ENCODE measurements at regions not wholly inside any gene's neighbourhood (a gene's known extent, or its start where the extent isn't known, plus 50 kb on each side); places are given as distances from the start of the nearest gene placed in this dataset.

- Histone ChIP-seq H3K27me3 (ENCODE audit: control insufficient read depth, insufficient read depth, low read length) (no peaks in the 10 kb centered on the region), H3K27ac (ENCODE audit: low read length) (no peak overlapping the region), H3K9ac (ENCODE audit: low read length) (no peak overlapping the region), H3K4me3 (ENCODE audit: low read length) (no peak overlapping the region), H3K36me3 (ENCODE audit: control insufficient read depth, low read depth, low read length) (no peaks in the 10 kb centered on the region), H3K9me3 (ENCODE audit: control insufficient read depth, low read depth, low read length) (no peaks in the 10 kb centered on the region), H3K4me1 (ENCODE audit: control insufficient read depth, low read depth, low read length) (peaks cover 7% of the 10 kb centered on the region)
Measured at GRCh38 chr3:132084982-132085381, 50.2 kb upstream of the CPNE4 start.

GRCh38 chr3:132087356-132087755, 52.5 kb upstream of the CPNE4 start:
- Histone ChIP-seq H3K27ac (ENCODE audit: low read length) (no peak overlapping the region), H3K4me3 (ENCODE audit: low read length) (no peak overlapping the region), H3K9ac (ENCODE audit: low read length) (no peak overlapping the region), H3K27me3 (ENCODE audit: control insufficient read depth, insufficient read depth, low read length) (no peaks in the 10 kb centered on the region), H3K4me1 (ENCODE audit: control insufficient read depth, low read depth, low read length) (peaks cover 7% of the 10 kb centered on the region), H3K36me3 (ENCODE audit: control insufficient read depth, low read depth, low read length) (no peaks in the 10 kb centered on the region), H3K9me3 (ENCODE audit: control insufficient read depth, low read depth, low read length) (no peaks in the 10 kb centered on the region)

DNA sequence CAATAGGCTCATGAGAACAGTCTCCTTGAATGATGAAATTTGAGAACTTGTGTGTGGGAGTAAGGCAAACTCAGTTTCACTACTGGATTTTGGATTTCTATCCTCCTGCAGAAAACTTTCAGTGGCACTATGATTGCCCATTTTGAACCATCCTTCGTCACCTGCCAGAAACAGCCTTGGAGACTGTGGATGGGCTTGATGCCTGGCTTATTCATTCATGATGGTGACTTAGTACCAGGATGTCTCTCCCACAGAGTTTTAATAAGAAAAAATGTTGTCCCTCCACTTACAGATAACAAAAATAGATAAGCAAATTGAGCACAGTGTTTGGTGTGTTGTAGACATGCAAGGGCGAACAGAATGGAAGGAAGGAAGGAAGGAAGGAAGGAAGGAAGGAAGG, 53.5 kb upstream of the CPNE4 start:
- Histone ChIP-seq H3K27ac (ENCODE audit: low read length) (no peak overlapping the region), H3K9me3 (ENCODE audit: control insufficient read depth, low read depth, low read length) (no peaks in the 10 kb centered on the region), H3K9ac (ENCODE audit: low read length) (no peak overlapping the region), H3K27me3 (ENCODE audit: control insufficient read depth, insufficient read depth, low read length) (no peaks in the 10 kb centered on the region), H3K4me3 (ENCODE audit: low read length) (no peak overlapping the region), H3K4me1 (ENCODE audit: control insufficient read depth, low read depth, low read length) (peaks cover 7% of the 10 kb centered on the region), H3K36me3 (ENCODE audit: control insufficient read depth, low read depth, low read length) (no peaks in the 10 kb centered on the region)

- no peak overlapping the region for H3K27ac ChIP-seq (ENCODE audit: low read length)
- no peaks in the 10 kb centered on the region for H3K9me3 ChIP-seq (ENCODE audit: control insufficient read depth, low read depth, low read length)
- H3K27me3 ChIP-seq (ENCODE audit: control insufficient read depth, insufficient read depth, low read length) = no peaks in the 10 kb centered on the region
- H3K36me3 ChIP-seq (ENCODE audit: control insufficient read depth, low read depth, low read length) = no peaks in the 10 kb centered on the region
- no peaks in the 10 kb centered on the region for H3K4me1 ChIP-seq (ENCODE audit: control insufficient read depth, low read depth, low read length)
- H3K4me3 ChIP-seq (ENCODE audit: low read length) = no peak overlapping the region
- no peak overlapping the region for H3K9ac ChIP-seq (ENCODE audit: low read length)
Measured at GRCh38 chr3:132090921-132091320, 56.1 kb upstream of the CPNE4 start.

- H3K9ac ChIP-seq (ENCODE audit: low read length) = no peak overlapping the region
- no peak overlapping the region for H3K4me3 ChIP-seq (ENCODE audit: low read length)
- H3K9me3 ChIP-seq (ENCODE audit: control insufficient read depth, low read depth, low read length) = no peaks in the 10 kb centered on the region
- H3K4me1 ChIP-seq (ENCODE audit: control insufficient read depth, low read depth, low read length) = no peaks in the 10 kb centered on the region
- H3K27ac ChIP-seq (ENCODE audit: low read length) = no peak overlapping the region
- H3K27me3 ChIP-seq (ENCODE audit: control insufficient read depth, insufficient read depth, low read length) = no peaks in the 10 kb centered on the region
- no peaks in the 10 kb centered on the region for H3K36me3 ChIP-seq (ENCODE audit: control insufficient read depth, low read depth, low read length)
Measured at GRCh38 chr3:132116601-132117000, 81.8 kb upstream of the CPNE4 start.

DNA sequence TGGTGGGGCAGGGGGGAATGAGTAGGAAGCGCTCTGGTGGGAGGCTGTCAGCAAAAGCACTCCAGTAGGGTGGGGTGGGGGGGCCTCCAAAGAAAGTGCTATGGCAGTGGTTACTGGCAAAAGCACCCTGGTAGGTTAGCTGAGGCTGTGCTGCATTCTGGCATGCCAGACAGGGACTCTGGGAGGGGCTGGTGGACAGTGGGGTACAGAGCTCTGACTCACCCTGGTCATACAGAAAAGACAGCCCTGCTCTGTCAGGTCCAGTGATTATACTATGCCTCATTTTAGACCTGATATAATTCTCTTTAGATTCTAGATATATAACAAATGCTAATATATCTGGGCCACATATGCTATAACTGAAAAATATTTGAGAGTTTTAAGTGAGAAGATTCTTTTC, 82.8 kb upstream of the CPNE4 start:
- Histone ChIP-seq H3K4me3 (ENCODE audit: low read length) (no peak overlapping the region), H3K9ac (ENCODE audit: low read length) (no peak overlapping the region), H3K27me3 (ENCODE audit: control insufficient read depth, insufficient read depth, low read length) (no peaks in the 10 kb centered on the region), H3K36me3 (ENCODE audit: control insufficient read depth, low read depth, low read length) (no peaks in the 10 kb centered on the region), H3K27ac (ENCODE audit: low read length) (no peak overlapping the region), H3K9me3 (ENCODE audit: control insufficient read depth, low read depth, low read length) (no peaks in the 10 kb centered on the region), H3K4me1 (ENCODE audit: control insufficient read depth, low read depth, low read length) (no peaks in the 10 kb centered on the region)

DNA sequence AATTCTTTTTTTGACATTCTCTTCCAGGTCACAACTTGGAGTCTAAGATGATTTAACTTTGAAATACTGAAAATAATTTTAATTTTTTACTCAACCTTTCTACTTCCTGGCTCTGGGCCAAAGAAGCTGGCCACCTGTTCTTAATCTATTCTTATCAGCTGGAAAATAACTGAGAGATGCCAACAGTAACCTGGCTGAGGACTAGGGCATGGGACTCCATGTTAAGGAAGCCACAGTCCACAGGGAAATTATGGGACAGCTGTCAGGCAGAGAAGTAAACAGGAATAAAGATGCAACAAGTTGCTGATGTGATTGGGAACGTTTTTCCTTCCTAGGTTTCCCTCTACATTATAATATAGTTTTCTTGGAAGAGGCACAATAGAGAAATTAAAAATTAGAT, 84.7 kb upstream of the CPNE4 start:
- no peaks in the 10 kb centered on the region for H3K9me3 ChIP-seq (ENCODE audit: control insufficient read depth, low read depth, low read length)
- no peaks in the 10 kb centered on the region for H3K4me1 ChIP-seq (ENCODE audit: control insufficient read depth, low read depth, low read length)
- H3K36me3 ChIP-seq (ENCODE audit: control insufficient read depth, low read depth, low read length) = no peaks in the 10 kb centered on the region
- H3K27me3 ChIP-seq (ENCODE audit: control insufficient read depth, insufficient read depth, low read length) = no peaks in the 10 kb centered on the region
- H3K27ac ChIP-seq (ENCODE audit: low read length) = no peak overlapping the region
- H3K4me3 ChIP-seq (ENCODE audit: low read length) = no peak overlapping the region
- no peak overlapping the region for H3K9ac ChIP-seq (ENCODE audit: low read length)

DNA sequence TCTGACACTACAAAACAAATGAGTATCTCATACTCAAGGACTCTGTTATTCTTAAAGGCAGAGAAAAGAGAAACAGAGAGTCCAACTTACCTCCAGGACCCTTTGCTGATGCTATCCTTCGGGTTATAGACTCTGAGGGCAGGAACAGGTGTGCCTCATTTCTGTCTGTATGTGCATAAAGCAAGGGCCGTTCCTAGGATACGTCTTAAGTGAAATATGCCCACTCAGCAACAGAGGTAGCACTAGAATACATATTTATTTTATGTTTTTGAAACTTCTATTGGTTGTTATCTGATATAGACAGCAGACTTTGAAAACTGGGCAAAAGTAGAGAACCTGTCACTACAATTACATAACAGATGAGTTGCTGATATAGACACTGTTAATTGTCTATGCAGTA, 89.3 kb upstream of the CPNE4 start:
- Histone ChIP-seq H3K4me3 (ENCODE audit: low read length) (no peak overlapping the region), H3K4me1 (ENCODE audit: control insufficient read depth, low read depth, low read length) (no peaks in the 10 kb centered on the region), H3K9me3 (ENCODE audit: control insufficient read depth, low read depth, low read length) (no peaks in the 10 kb centered on the region), H3K27ac (ENCODE audit: low read length) (no peak overlapping the region), H3K36me3 (ENCODE audit: control insufficient read depth, low read depth, low read length) (no peaks in the 10 kb centered on the region), H3K9ac (ENCODE audit: low read length) (no peak overlapping the region), H3K27me3 (ENCODE audit: control insufficient read depth, insufficient read depth, low read length) (no peaks in the 10 kb centered on the region)

DNA sequence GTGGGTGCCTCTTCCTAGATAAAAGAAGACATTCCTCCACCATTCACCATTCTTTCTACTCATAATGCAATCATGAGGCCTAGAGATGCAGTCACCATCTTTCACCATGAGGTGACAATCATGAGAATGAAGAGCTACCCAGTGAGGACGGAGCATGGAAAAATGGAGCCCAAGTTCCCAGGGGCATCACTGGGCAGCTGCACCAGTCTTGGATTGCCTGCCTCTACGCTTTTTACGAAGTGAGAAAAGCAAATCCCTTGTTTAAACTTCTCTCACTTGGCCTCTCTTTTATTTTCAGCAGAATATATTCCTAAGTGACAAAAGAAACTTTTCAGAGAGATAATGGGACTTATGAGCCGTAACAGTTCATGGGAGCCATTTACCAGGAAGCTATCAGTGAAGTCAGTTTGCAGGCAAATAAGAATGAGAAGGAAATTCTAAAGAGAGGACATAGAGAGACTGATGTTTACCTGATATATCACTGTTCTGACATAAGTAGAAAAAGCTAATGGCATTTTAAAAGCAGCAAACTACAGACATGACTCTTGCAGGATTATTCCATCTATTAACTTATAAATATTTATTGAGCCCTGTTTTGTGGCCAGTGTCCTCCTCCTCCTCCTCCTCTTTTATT, 90.0 kb upstream of the CPNE4 start:
- Histone ChIP-seq H3K9me3 (ENCODE audit: control insufficient read depth, low read depth, low read length) (no peaks in the 10 kb centered on the region), H3K36me3 (ENCODE audit: control insufficient read depth, low read depth, low read length) (no peaks in the 10 kb centered on the region), H3K27ac (ENCODE audit: low read length) (no peak overlapping the region), H3K9ac (ENCODE audit: low read length) (no peak overlapping the region), H3K27me3 (ENCODE audit: control insufficient read depth, insufficient read depth, low read length) (no peaks in the 10 kb centered on the region), H3K4me3 (ENCODE audit: low read length) (no peak overlapping the region), H3K4me1 (ENCODE audit: control insufficient read depth, low read depth, low read length) (no peaks in the 10 kb centered on the region)

- no peaks in the 10 kb centered on the region for H3K9me3 ChIP-seq (ENCODE audit: control insufficient read depth, low read depth, low read length)
- peaks cover 14% of the 10 kb centered on the region for H3K27me3 ChIP-seq (ENCODE audit: control insufficient read depth, insufficient read depth, low read length)
- no peak overlapping the region for H3K4me3 ChIP-seq (ENCODE audit: low read length)
- no peaks in the 10 kb centered on the region for H3K36me3 ChIP-seq (ENCODE audit: control insufficient read depth, low read depth, low read length)
- no peak overlapping the region for H3K27ac ChIP-seq (ENCODE audit: low read length)
- peaks cover 17% of the 10 kb centered on the region for H3K4me1 ChIP-seq (ENCODE audit: control insufficient read depth, low read depth, low read length)
- H3K9ac ChIP-seq (ENCODE audit: low read length) = no peak overlapping the region
Measured at GRCh38 chr3:132134611-132135010, 99.8 kb upstream of the CPNE4 start.

DNA sequence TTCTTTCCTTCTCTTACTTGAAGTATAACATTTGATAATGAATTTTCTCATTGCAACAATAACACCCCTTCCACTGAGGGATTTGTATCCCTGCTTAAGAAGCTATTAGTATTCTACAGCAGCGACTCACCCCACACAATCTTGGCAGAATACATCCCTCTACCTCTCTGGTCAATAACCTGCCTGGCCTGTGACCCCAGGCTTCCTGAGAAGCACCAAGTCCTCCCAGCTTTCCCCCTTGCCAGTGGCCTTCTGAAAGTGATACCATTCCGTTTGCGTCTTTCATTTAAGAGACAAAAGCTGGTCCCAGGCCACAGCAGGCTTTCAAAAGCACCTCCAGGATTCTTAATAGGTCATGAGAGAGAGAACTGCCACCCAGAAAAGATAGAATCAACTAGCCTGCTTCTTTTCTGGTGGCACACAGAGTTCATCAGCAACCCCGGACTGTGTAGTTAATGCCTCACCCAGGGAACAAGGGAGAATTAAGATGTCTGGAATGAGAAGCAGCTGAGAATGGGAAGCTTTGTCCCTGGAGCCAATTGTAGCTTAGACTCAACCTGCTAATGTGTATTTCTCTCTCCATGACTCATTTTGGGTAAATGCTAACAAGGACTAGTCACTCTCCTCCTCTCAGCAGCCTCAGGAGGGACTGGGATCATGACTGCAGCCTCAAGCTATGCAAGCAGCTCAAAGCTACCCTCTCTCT, 101.0 kb upstream of the CPNE4 start:
- Histone ChIP-seq H3K9me3 (ENCODE audit: control insufficient read depth, low read depth, low read length) (no peaks in the 10 kb centered on the region), H3K4me1 (ENCODE audit: control insufficient read depth, low read depth, low read length) (peaks cover 11% of the 10 kb centered on the region), H3K27ac (ENCODE audit: low read length) (no peak overlapping the region), H3K9ac (ENCODE audit: low read length) (no peak overlapping the region), H3K4me3 (ENCODE audit: low read length) (no peak overlapping the region), H3K27me3 (ENCODE audit: control insufficient read depth, insufficient read depth, low read length) (peaks cover 14% of the 10 kb centered on the region), H3K36me3 (ENCODE audit: control insufficient read depth, low read depth, low read length) (no peaks in the 10 kb centered on the region)

DNA sequence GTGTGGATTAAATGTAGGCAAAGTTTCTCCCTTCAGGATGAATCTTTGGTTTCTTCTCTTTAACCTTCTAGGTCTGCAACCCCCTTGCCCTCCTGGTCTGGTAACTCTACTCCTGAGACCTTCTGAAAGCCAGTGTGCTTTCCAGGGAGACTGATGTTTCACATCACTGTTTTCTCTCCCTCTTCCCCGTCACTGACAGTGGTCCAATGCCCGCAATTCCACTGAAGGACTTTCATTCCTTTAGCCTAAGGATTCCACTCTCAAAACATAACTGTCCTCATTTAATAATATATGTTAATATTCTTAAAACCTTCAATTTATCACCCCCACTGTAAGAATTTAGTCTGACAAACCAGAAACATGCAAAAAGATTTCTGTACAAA, 101.5 kb upstream of the CPNE4 start:
- Histone ChIP-seq H3K4me1 (ENCODE audit: control insufficient read depth, low read depth, low read length) (peaks cover 11% of the 10 kb centered on the region), H3K27ac (ENCODE audit: low read length) (no peak overlapping the region), H3K27me3 (ENCODE audit: control insufficient read depth, insufficient read depth, low read length) (peaks cover 14% of the 10 kb centered on the region), H3K9me3 (ENCODE audit: control insufficient read depth, low read depth, low read length) (no peaks in the 10 kb centered on the region), H3K4me3 (ENCODE audit: low read length) (peak overlapping the region; percentile 54), H3K9ac (ENCODE audit: low read length) (no peak overlapping the region), H3K36me3 (ENCODE audit: control insufficient read depth, low read depth, low read length) (no peaks in the 10 kb centered on the region)

All from iPS-18a (cell line).